CD4-positive, alpha-beta T cell (primary cell): ENCODE measurements at regions not wholly inside any gene's neighbourhood (a gene's known extent, or its start where the extent isn't known, plus 50 kb on each side); places are given as distances from the start of the nearest gene placed in this dataset.

Source experiments
- ATAC-seq: fragments of 200-7000 bp; cut with Tn5 transposase; one replicate; pipeline ENCODE4 v1.10.0; 2022; ENCODE audit warnings: mild to moderate bottlenecking; ENCODE audit not compliant: poor library complexity
- CTCF ChIA-PET: fragments of 350-600 bp; sonication (Branson Sonifier 250); formaldehyde crosslinking; loops from one replicate; lab custom pipeline; 2021; ENCODE audit warnings: antibody characterized with exemption, inconsistent platforms; lab: Charles Lee
- POLR2A ChIA-PET: fragments of 350-600 bp; sonication (Branson Sonifier 250); formaldehyde crosslinking; loops from one replicate; lab custom pipeline; 2021; ENCODE audit warnings: antibody characterized with exemption, inconsistent platforms; lab: Charles Lee
- DNase-seq, 14 experiments: peaks; one replicate each; pipeline ENCODE4 v3.0.0-alpha.2; 2013 to 2020; ENCODE audit warnings: mixed read lengths in 2 of 14
- H3K27ac ChIP-seq, 2 donors: one replicate each; pipeline versions ENCODE4 v1.5.1 to v1.7.0; 2013; ENCODE audit warnings: low read length in 2 of 2, low read depth in 1 of 2, mild to moderate bottlenecking in 1 of 2
- H3K27me3 ChIP-seq, 2 experiments: 1 replicate in 1 of 2; 2 replicates in 1 of 2; pipeline versions ENCODE4 v1.6.1 to v1.7.0; 2013; ENCODE audit warnings: low read length in 2 of 2, control low read depth in 1 of 2, mild to moderate bottlenecking in 1 of 2, moderate library complexity in 1 of 2; ENCODE audit not compliant: insufficient read depth in 2 of 2, control insufficient read depth in 1 of 2
- H3K36me3 ChIP-seq: one replicate; pipeline ENCODE4 v1.6.1; 2013; ENCODE audit warnings: low read length, control low read depth; ENCODE audit not compliant: insufficient read depth
- H3K4me1 ChIP-seq: one replicate; pipeline ENCODE4 v1.6.1; 2013; ENCODE audit warnings: low read length, control low read depth; ENCODE audit not compliant: insufficient read depth
- H3K4me3 ChIP-seq: one replicate; pipeline ENCODE4 v1.5.1; 2013; ENCODE audit warnings: mild to moderate bottlenecking, low read length, moderate library complexity
- H3K9me3 ChIP-seq, 2 experiments: 1 replicate in 1 of 2; 2 replicates in 1 of 2; pipeline versions ENCODE4 v1.6.1 to v1.7.0; 2013; ENCODE audit warnings: low read length in 2 of 2, mild to moderate bottlenecking in 2 of 2, control low read depth in 1 of 2, moderate library complexity in 1 of 2; ENCODE audit not compliant: control insufficient read depth in 1 of 2, insufficient read depth in 1 of 2
- H3K27ac Mint-ChIP-seq: one replicate; pipeline ENCODE4 v1.8.0; 2020; ENCODE audit warnings: mixed read lengths
- H3K27me3 Mint-ChIP-seq: one replicate; pipeline ENCODE4 v1.8.0; 2021; ENCODE audit warnings: mixed read lengths
- H3K36me3 Mint-ChIP-seq: one replicate; pipeline ENCODE4 v1.8.0; 2021; ENCODE audit warnings: low read depth, mixed read lengths
- H3K4me1 Mint-ChIP-seq: one replicate; pipeline ENCODE4 v1.8.0; 2021; ENCODE audit warnings: low read depth, mixed read lengths
- H3K4me3 Mint-ChIP-seq: one replicate; pipeline ENCODE4 v1.8.0; 2020; ENCODE audit warnings: mild to moderate bottlenecking, mixed read lengths
- H3K9me3 Mint-ChIP-seq: one replicate; pipeline ENCODE4 v1.8.0; 2020; ENCODE audit warnings: mixed read lengths
- CTCF ChIP-seq: fragments of 200-600 bp; IDR thresholded peaks from one replicate; pipeline ENCODE4 v1.8.0; 2022; ENCODE audit warnings: antibody characterized with exemption, mild to moderate bottlenecking
- intact Hi-C, 2 experiments: fragments of 100-400 bp; cut with DNase I in 1 of 2; cut with micrococcal nuclease in 1 of 2; formaldehyde crosslinking; loops; one replicate each; pipeline versions ENCODE4 v1.15.1 to v1.9.0; 2023 to 2025; cut with DNase I, micrococcal nuclease

- no peaks in the 10 kb centered on the region for H3K36me3 Mint-ChIP-seq
- Histone ChIP-seq H3K27ac (no peak overlapping the region), H3K27me3 (no peaks in the 10 kb centered on the region), H3K4me1 (no peaks in the 10 kb centered on the region), H3K36me3 (no peaks in the 10 kb centered on the region), H3K9me3 (peaks cover 0 to 6% of the 10 kb centered on the region in 2 experiments), H3K4me3 (no peak overlapping the region)
- intact Hi-C loops, result no loop called here
- no peak overlapping the region for H3K27ac Mint-ChIP-seq
- H3K4me1 Mint-ChIP-seq, result no peaks in the 10 kb centered on the region
- ChIA-PET POLR2A (no interaction called here), CTCF (interaction anchor here (1.0 to 1.3 kb wide), 2 partner anchors 8 to 1067 kb away, joined by 3 to 4 read pairs; no protein-coding TSS in a partner anchor)
- H3K4me3 Mint-ChIP-seq, result no peak overlapping the region
- DNase-seq (no peak), ATAC-seq (no peak)
- no peaks in the 10 kb centered on the region for H3K27me3 Mint-ChIP-seq
- no peak for TF ChIP-seq CTCF
- H3K9me3 Mint-ChIP-seq, result peaks cover 2% of the 10 kb centered on the region
Measured at GRCh38 chr6:45722876-45723275, 292.8 kb downstream of the CLIC5 start.

DNA sequence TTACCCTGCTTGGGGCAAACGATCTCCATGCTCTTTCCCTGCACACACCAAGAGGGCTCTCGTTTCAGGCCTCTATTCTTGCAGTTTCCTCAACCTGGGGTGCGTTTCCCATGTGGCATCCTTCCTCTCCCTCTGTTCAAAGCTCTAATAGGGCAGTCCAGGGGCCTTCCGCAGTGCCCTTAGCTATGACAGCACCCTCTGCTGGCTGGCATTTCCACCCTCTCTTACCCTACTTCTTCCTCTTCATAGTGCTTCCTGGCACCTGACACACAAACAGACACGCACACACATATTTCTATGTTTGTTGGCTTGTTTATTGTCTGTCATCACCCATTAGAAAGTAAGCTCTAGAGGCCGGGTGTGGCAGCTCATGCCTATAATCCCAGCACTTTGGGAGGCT, 294.0 kb downstream of the CLIC5 start:
- POLR2A ChIA-PET, result no interaction called here
- no peak overlapping the region for H3K4me3 ChIP-seq
- no peak for TF ChIP-seq CTCF
- no peak overlapping the region for H3K4me3 Mint-ChIP-seq
- no peaks in the 10 kb centered on the region for H3K27me3 ChIP-seq
- no peaks in the 10 kb centered on the region for H3K36me3 Mint-ChIP-seq
- peaks cover 2% of the 10 kb centered on the region for H3K9me3 Mint-ChIP-seq
- CTCF ChIA-PET, result interaction anchor here (1.3 kb wide), 1 partner anchor 1066 kb away, joined by 3 read pairs; no protein-coding TSS in a partner anchor
- no peak for ATAC-seq
- no peaks in the 10 kb centered on the region for H3K27me3 Mint-ChIP-seq
- H3K27ac Mint-ChIP-seq, result no peak overlapping the region
- no peak for DNase-seq
- H3K27ac ChIP-seq, result no peak overlapping the region
- peaks cover 0 to 6% of the 10 kb centered on the region in 2 experiments for H3K9me3 ChIP-seq
- intact Hi-C loops, result no loop called here
- H3K4me1 ChIP-seq, result no peaks in the 10 kb centered on the region
- no peaks in the 10 kb centered on the region for H3K4me1 Mint-ChIP-seq
- no peaks in the 10 kb centered on the region for H3K36me3 ChIP-seq

DNA sequence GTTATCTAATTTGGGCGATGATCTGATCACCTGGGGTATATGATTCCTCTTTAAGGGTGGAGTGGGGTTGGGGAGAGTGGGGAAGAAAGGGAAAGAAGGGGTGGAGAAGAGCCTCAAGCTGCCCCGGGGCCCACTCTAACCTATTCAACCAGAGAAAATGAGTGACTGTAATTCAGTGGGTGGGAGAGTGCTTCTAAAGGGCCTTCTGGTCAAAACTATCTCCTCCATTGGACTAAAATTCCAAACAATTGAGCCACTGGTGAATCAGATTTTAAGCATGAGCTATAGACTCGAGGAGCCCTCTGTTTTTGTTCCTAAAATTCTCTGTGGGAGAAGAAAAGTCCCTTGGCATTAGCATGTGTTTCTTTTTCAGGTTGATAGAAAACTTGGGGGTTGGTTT, 296.8 kb downstream of the CLIC5 start:
- Mint-ChIP-seq H3K36me3 (no peaks in the 10 kb centered on the region), H3K27me3 (peaks cover 5% of the 10 kb centered on the region), H3K27ac (no peak overlapping the region), H3K4me3 (no peak overlapping the region), H3K4me1 (peaks cover 14% of the 10 kb centered on the region), H3K9me3 (peaks cover 2% of the 10 kb centered on the region)
- ChIA-PET CTCF (interaction anchor here (1.2 to 5.7 kb wide), 2 partner anchors 12 to 1063 kb away, joined by 3 to 81 read pairs; no protein-coding TSS in a partner anchor), POLR2A (no interaction called here)
- no peaks in the 10 kb centered on the region for H3K36me3 ChIP-seq
- DNase-seq (no peak), ATAC-seq (no peak)
- H3K27ac ChIP-seq, result no peak overlapping the region
- H3K27me3 ChIP-seq, result no peaks in the 10 kb centered on the region
- no peak for TF ChIP-seq CTCF
- H3K4me3 ChIP-seq, result no peak overlapping the region
- peaks cover 0 to 6% of the 10 kb centered on the region in 2 experiments for H3K9me3 ChIP-seq
- peaks cover 13% of the 10 kb centered on the region for H3K4me1 ChIP-seq
- intact Hi-C loops, result loop anchor here in 1 of 2 experiments (10.0 kb wide), 1 partner anchor 864 kb away; no protein-coding TSS in a partner anchor
